ENCODE measurements at regions not wholly inside any gene's neighbourhood (a gene's known extent, or its start where the extent isn't known, plus 50 kb on each side); places are given as distances from the start of the nearest gene placed in this dataset.

DNA sequence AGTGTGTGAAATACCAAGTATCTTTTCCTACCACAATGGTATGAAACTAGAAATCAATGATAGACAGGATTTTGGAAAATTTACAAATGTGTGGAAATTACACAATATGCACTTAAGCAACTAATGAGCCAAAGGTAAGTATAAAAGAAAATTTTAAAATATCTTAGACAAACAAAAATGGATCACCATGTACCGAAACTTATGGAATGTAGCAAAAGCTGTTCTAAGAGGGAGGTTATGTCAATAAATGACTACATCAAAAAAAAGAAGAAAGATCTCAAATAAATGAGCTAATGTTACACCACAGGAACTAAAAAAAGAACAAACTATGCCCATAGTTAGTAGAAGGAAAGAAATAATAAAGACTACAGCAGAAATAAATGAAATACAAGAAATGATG lies 1084.1 kb downstream of the TECRL start:
- no peak for TF ChIP-seq EP300 (IDR thresholded peaks at IDR 0.05)
- TF ChIP-seq, protein P1, sequence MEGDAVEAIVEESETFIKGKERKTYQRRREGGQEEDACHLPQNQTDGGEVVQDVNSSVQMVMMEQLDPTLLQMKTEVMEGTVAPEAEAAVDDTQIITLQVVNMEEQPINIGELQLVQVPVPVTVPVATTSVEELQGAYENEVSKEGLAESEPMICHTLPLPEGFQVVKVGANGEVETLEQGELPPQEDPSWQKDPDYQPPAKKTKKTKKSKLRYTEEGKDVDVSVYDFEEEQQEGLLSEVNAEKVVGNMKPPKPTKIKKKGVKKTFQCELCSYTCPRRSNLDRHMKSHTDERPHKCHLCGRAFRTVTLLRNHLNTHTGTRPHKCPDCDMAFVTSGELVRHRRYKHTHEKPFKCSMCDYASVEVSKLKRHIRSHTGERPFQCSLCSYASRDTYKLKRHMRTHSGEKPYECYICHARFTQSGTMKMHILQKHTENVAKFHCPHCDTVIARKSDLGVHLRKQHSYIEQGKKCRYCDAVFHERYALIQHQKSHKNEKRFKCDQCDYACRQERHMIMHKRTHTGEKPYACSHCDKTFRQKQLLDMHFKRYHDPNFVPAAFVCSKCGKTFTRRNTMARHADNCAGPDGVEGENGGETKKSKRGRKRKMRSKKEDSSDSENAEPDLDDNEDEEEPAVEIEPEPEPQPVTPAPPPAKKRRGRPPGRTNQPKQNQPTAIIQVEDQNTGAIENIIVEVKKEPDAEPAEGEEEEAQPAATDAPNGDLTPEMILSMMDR (IDR thresholded peaks at IDR 0.05), result no peak
- TF ChIP-seq POLR2AphosphoS5 (IDR thresholded peaks at IDR 0.05), result no peak
- TF ChIP-seq POLR2A (IDR thresholded peaks at IDR 0.05), result no peak
- no peak overlapping the region for H3K27ac ChIP-seq
- no peak for DNase-seq (ENCODE audit: low spot score in 2 of 2)
- no peak overlapping the region for H3K4me3 ChIP-seq
- no peaks in the 10 kb centered on the region for H3K4me1 ChIP-seq
- 51% methylated on average over 1 of the region's 1 CpG for WGBS
- H3K27me3 ChIP-seq, result no peaks in the 10 kb centered on the region
- no peaks in the 10 kb centered on the region for H3K36me3 ChIP-seq
- peaks cover 8% of the 10 kb centered on the region for H3K9me3 ChIP-seq

DNA sequence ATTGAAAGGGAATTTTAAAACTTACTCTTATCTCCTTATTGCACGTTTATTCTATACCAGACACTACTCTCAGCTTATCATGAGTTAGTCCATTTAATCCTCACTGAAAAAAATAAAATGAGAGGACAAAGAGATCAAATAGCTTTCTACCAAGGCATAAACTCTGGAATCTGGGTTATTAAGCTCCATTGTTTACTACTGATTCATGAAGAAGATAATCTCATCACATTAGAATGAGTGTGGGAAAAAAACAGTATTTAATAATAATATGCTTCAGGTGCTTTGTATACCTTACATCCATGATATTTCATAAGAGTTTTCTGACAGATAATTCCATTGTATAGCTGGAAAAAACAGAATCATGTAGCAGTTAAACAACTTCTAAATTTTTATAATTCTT lies 1092.6 kb downstream of the TECRL start:
- Histone ChIP-seq H3K4me1 (no peaks in the 10 kb centered on the region), H3K36me3 (no peaks in the 10 kb centered on the region), H3K4me3 (no peak overlapping the region), H3K9me3 (no peaks in the 10 kb centered on the region), H3K27me3 (no peaks in the 10 kb centered on the region), H3K27ac (no peak overlapping the region)
- TF ChIP-seq POLR2A (IDR thresholded peaks at IDR 0.05) (no peak), EP300 (IDR thresholded peaks at IDR 0.05) (no peak), POLR2AphosphoS5 (IDR thresholded peaks at IDR 0.05) (no peak)
- TF ChIP-seq, protein P1 (IDR thresholded peaks at IDR 0.05), result no peak
- 0% methylated on average over 1 of the region's 1 CpG for WGBS
- no peak for DNase-seq (ENCODE audit: low spot score in 2 of 2)

DNA sequence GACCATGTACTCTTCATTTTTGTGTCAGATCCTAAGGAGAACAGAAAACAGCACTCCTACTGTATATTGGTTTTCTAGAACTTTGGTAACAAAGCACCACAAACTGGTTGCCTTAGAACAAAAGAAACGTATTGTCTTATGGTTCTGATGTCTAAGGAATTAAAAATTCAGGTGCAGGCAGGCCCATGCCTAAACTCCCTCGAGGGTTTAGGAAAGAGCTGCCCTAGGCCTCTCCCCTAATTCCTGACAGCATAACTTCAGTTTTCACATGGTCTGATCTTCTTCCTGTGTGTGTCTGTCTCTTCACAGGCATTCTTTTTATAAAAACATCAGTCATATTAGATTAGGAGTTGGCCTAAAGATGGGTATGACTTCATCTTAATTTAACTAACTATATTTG lies 1093.6 kb downstream of the TECRL start:
- 34% methylated on average over 2 of the region's 2 CpGs for WGBS
- TF ChIP-seq POLR2AphosphoS5 (IDR thresholded peaks at IDR 0.05), result no peak
- TF ChIP-seq, protein P1 (IDR thresholded peaks at IDR 0.05), result no peak
- TF ChIP-seq POLR2A (IDR thresholded peaks at IDR 0.05), result no peak
- no peak for TF ChIP-seq EP300 (IDR thresholded peaks at IDR 0.05)

DNA sequence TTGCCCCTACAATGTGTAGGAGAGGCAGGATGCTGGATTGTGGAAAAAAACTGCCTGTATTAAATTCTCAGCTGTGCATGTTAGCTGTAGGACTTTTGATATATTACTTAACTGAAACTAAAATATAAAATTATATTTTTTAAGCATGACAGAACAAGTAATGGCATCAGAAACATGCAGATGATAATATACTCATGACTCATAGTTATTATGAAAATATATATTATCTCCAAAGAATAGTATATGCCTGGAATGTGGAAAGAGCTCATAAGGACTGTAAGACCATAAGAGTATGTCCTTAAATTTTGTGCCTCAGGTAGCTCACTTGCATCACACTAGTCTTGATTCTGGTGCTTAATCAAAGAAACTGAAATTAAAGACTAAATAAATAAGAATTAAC lies 1100.6 kb downstream of the TECRL start:
- TF ChIP-seq EP300 (IDR thresholded peaks at IDR 0.05) (no peak), POLR2A (IDR thresholded peaks at IDR 0.05) (no peak), POLR2AphosphoS5 (IDR thresholded peaks at IDR 0.05) (no peak)
- TF ChIP-seq, protein P1 (IDR thresholded peaks at IDR 0.05), result no peak
- Histone ChIP-seq H3K4me1 (no peaks in the 10 kb centered on the region), H3K27ac (no peak overlapping the region), H3K36me3 (no peaks in the 10 kb centered on the region), H3K27me3 (no peaks in the 10 kb centered on the region), H3K9me3 (no peaks in the 10 kb centered on the region), H3K4me3 (no peak overlapping the region)
- no peak for DNase-seq (ENCODE audit: low spot score in 2 of 2)

More for the DNA sequence above, 1093.6 kb downstream of the TECRL start:
- no peaks in the 10 kb centered on the region for H3K27me3 ChIP-seq
- no peaks in the 10 kb centered on the region for H3K9me3 ChIP-seq
- H3K27ac ChIP-seq, result no peak overlapping the region
- no peaks in the 10 kb centered on the region for H3K36me3 ChIP-seq
- no peak overlapping the region for H3K4me3 ChIP-seq
- DNase-seq (ENCODE audit: low spot score in 2 of 2), result no peak
- H3K4me1 ChIP-seq, result no peaks in the 10 kb centered on the region

DNA sequence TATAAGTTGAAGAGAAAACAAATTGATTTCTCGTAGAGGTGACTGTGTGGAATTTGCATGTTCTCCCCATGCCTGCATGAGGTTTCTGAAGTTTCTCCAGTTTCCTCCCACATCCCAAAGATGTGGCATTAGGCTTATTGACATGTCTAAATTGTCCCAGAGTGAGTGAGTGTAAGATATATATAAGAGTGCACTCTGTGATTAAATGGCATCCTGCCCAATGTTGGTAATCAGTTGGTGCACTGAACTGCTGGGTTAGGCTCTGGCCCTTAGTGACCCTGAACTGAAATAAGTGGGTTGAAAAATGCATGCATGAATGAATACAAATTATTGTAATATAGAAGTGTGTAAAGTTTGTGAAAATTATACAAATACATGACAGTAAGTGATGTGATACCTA lies 1106.5 kb downstream of the TECRL start:
- Histone ChIP-seq H3K27me3 (no peaks in the 10 kb centered on the region), H3K9me3 (no peaks in the 10 kb centered on the region), H3K4me1 (no peaks in the 10 kb centered on the region), H3K36me3 (no peaks in the 10 kb centered on the region), H3K4me3 (no peak overlapping the region), H3K27ac (no peak overlapping the region)
- TF ChIP-seq POLR2A (IDR thresholded peaks at IDR 0.05), result no peak
- TF ChIP-seq, protein P1 (IDR thresholded peaks at IDR 0.05), result no peak
- no peak for TF ChIP-seq EP300 (IDR thresholded peaks at IDR 0.05)
- TF ChIP-seq POLR2AphosphoS5 (IDR thresholded peaks at IDR 0.05), result no peak
- WGBS, result 88% methylated on average over 1 of the region's 1 CpG
- no peak for DNase-seq (ENCODE audit: low spot score in 2 of 2)
